ENCODE measurements at regions not wholly inside any gene's neighbourhood (a gene's known extent, or its start where the extent isn't known, plus 50 kb on each side); places are given as distances from the start of the nearest gene placed in this dataset.

DNA sequence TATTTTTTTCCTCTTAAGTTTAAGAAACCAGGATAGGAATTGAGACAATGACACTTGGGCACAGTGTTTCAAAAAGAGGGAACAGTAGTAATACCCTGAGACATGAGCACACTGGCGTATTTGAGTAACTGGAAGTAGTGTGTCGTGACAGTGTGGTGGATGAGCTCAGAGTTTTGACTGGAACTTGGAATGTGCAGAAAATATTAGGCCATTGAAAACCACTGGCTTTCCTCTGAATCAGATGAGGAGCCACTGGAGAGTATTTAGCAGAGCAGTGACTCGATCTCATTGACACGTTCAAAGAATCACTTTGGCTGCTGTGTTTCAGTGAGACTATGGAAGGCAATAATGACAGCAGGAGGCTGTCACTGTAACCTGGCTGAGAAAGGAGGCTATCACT lies 1531.2 kb downstream of the STIM2 start:
- H3K4me1 Mint-ChIP-seq (ENCODE audit: low read depth): no peaks in the 10 kb centered on the region
- no peak overlapping the region for H3K27ac Mint-ChIP-seq
- peaks cover 0 to 7% of the 10 kb centered on the region in 2 experiments for H3K9me3 ChIP-seq (ENCODE audit: control insufficient read depth in 1 of 2, insufficient read depth in 1 of 2, low read length in 2 of 2)
- H3K9me3 Mint-ChIP-seq: peaks cover 2% of the 10 kb centered on the region
- no peak overlapping the region for H3K27ac ChIP-seq (ENCODE audit: low read depth in 1 of 2, low read length in 2 of 2)
- H3K36me3 Mint-ChIP-seq (ENCODE audit: low read depth): no peaks in the 10 kb centered on the region
- no peak for TF ChIP-seq CTCF (IDR thresholded peaks at IDR 0.05)
- H3K4me3 ChIP-seq (ENCODE audit: low read length): no peak overlapping the region
- H3K36me3 ChIP-seq (ENCODE audit: insufficient read depth, low read length): no peaks in the 10 kb centered on the region
- ATAC-seq (ENCODE audit: poor library complexity) (no peak), DNase-seq (no peak)
- no peaks in the 10 kb centered on the region for H3K27me3 Mint-ChIP-seq
- CTCF ChIA-PET: no interaction called here
- POLR2A ChIA-PET: no interaction called here
- H3K4me3 Mint-ChIP-seq: no peak overlapping the region
- intact Hi-C loops (cut with DNase I, micrococcal nuclease): no loop called here
- no peaks in the 10 kb centered on the region for H3K27me3 ChIP-seq (ENCODE audit: control insufficient read depth in 1 of 2, insufficient read depth in 2 of 2, low read length in 2 of 2)
- no peaks in the 10 kb centered on the region for H3K4me1 ChIP-seq (ENCODE audit: insufficient read depth, low read length)

DNA sequence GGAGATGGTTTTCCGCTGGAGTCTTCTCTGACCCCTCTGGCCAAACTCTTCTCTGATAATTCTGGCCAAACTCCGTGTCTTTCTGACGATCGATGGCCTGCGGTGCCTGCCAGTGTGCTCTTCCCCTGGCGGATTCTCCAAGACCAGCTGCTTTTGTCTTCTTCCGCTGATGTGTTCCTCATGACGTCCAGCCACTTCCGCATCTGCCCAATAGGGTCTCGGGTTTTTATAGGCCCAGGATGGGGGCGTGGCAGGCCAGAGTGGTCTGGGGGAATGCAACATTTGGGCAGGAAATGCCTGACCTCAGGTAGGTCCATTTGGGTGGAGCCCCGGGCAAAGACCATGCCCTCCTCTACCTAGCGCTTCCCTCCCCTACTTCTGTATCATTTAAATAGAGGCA lies 1542.1 kb downstream of the STIM2 start:
- H3K27ac ChIP-seq (ENCODE audit: low read depth in 1 of 2, low read length in 2 of 2): no peak overlapping the region
- no peaks in the 10 kb centered on the region for H3K4me1 ChIP-seq (ENCODE audit: insufficient read depth, low read length)
- intact Hi-C loops (cut with DNase I, micrococcal nuclease): no loop called here
- CTCF ChIA-PET: no interaction called here
- H3K27me3 ChIP-seq (ENCODE audit: control insufficient read depth in 1 of 2, insufficient read depth in 2 of 2, low read length in 2 of 2): no peaks in the 10 kb centered on the region
- DNase-seq (no peak), ATAC-seq (ENCODE audit: poor library complexity) (no peak)
- Mint-ChIP-seq H3K4me3 (no peak overlapping the region), H3K27ac (no peak overlapping the region), H3K36me3 (ENCODE audit: low read depth) (no peaks in the 10 kb centered on the region), H3K27me3 (no peaks in the 10 kb centered on the region), H3K9me3 (peaks cover 17% of the 10 kb centered on the region), H3K4me1 (ENCODE audit: low read depth) (no peaks in the 10 kb centered on the region)
- H3K36me3 ChIP-seq (ENCODE audit: insufficient read depth, low read length): no peaks in the 10 kb centered on the region
- TF ChIP-seq CTCF (IDR thresholded peaks at IDR 0.05): no peak
- H3K9me3 ChIP-seq (ENCODE audit: control insufficient read depth in 1 of 2, insufficient read depth in 1 of 2, low read length in 2 of 2): peaks cover 0 to 22% of the 10 kb centered on the region in 2 experiments
- no peak overlapping the region for H3K4me3 ChIP-seq (ENCODE audit: low read length)
- POLR2A ChIA-PET: no interaction called here

GRCh38 chr4:28421221-28421620 lies 1560.6 kb downstream of the STIM2 start:
- H3K4me1 ChIP-seq (ENCODE audit: insufficient read depth, low read length): no peaks in the 10 kb centered on the region
- DNase-seq: no peak

More at GRCh38 chr4:28421221-28421620, 1560.6 kb downstream of the STIM2 start:
- H3K27me3 ChIP-seq (ENCODE audit: control insufficient read depth in 1 of 2, insufficient read depth in 2 of 2, low read length in 2 of 2): no peaks in the 10 kb centered on the region
- Mint-ChIP-seq H3K4me1 (ENCODE audit: low read depth) (no peaks in the 10 kb centered on the region), H3K36me3 (ENCODE audit: low read depth) (no peaks in the 10 kb centered on the region), H3K4me3 (no peak overlapping the region), H3K9me3 (no peaks in the 10 kb centered on the region), H3K27ac (no peak overlapping the region), H3K27me3 (no peaks in the 10 kb centered on the region)
- H3K36me3 ChIP-seq (ENCODE audit: insufficient read depth, low read length): no peaks in the 10 kb centered on the region
- ChIA-PET POLR2A (no interaction called here), CTCF (no interaction called here)
- H3K9me3 ChIP-seq (ENCODE audit: control insufficient read depth in 1 of 2, insufficient read depth in 1 of 2, low read length in 2 of 2): peaks cover 0 to 4% of the 10 kb centered on the region in 2 experiments
- TF ChIP-seq CTCF (IDR thresholded peaks at IDR 0.05): no peak
- no peak for ATAC-seq (ENCODE audit: poor library complexity)
- intact Hi-C loops (cut with DNase I, micrococcal nuclease): no loop called here
- H3K4me3 ChIP-seq (ENCODE audit: low read length): no peak overlapping the region
- H3K27ac ChIP-seq (ENCODE audit: low read depth in 1 of 2, low read length in 2 of 2): no peak overlapping the region

Data from CD4-positive, alpha-beta T cell (primary cell).